ENCODE measurements at regions not wholly inside any gene's neighbourhood (a gene's known extent, or its start where the extent isn't known, plus 50 kb on each side); places are given as distances from the start of the nearest gene placed in this dataset.
A peak's percentile ranks its signal among the peaks of the same experiment; 100 is the strongest.
"Not testable (repeated sequence)": the region's sequence is repeated elsewhere in the genome, so short reads cannot be mapped to it uniquely, and the experiment has no call there.

GRCh38 chr15:87653646-87654045 is 602.9 kb downstream of the NTRK3 start:
- H3K4me1 ChIP-seq (ENCODE audit: insufficient read depth, low read length), result no peaks in the 10 kb centered on the region
- no peaks in the 10 kb centered on the region for H3K79me2 ChIP-seq (ENCODE audit: insufficient read depth, low read length)
- DNase-seq (ENCODE audit: insufficient read length, low spot score, missing footprints), result no peak
- no peak overlapping the region for H2AFZ ChIP-seq (ENCODE audit: low read length)
- no peaks in the 10 kb centered on the region for H3K27me3 ChIP-seq (ENCODE audit: insufficient read depth, low read length)
- H3K4me2 ChIP-seq (ENCODE audit: insufficient read depth, low read length), result no peak overlapping the region
- no peaks in the 10 kb centered on the region for H3K36me3 ChIP-seq (ENCODE audit: insufficient read depth, low read length)
- no peak overlapping the region for H3K4me3 ChIP-seq (ENCODE audit: insufficient read depth, low read length)
- H3K27ac ChIP-seq (ENCODE audit: low read depth, low read length), result no peak overlapping the region
- H3K9me3 ChIP-seq (ENCODE audit: low read depth, low read length), result no peaks in the 10 kb centered on the region
- TF ChIP-seq CTCF (IDR thresholded peaks at IDR 0.05; ENCODE audit: extremely low read depth, low read depth, low read length), result no peak
- no peaks in the 10 kb centered on the region for H4K20me1 ChIP-seq (ENCODE audit: insufficient read depth, low read length)

- Histone ChIP-seq H2AFZ (ENCODE audit: low read length) (no peak overlapping the region), H3K4me1 (ENCODE audit: insufficient read depth, low read length) (no peaks in the 10 kb centered on the region), H3K27ac (ENCODE audit: low read depth, low read length) (peak overlapping the region; percentile 50), H3K36me3 (ENCODE audit: insufficient read depth, low read length) (no peaks in the 10 kb centered on the region), H3K4me3 (ENCODE audit: insufficient read depth, low read length) (no peak overlapping the region), H3K79me2 (ENCODE audit: insufficient read depth, low read length) (no peaks in the 10 kb centered on the region), H3K4me2 (ENCODE audit: insufficient read depth, low read length) (no peak overlapping the region), H4K20me1 (ENCODE audit: insufficient read depth, low read length) (no peaks in the 10 kb centered on the region), H3K9me3 (ENCODE audit: low read depth, low read length) (no peaks in the 10 kb centered on the region), H3K27me3 (ENCODE audit: insufficient read depth, low read length) (no peaks in the 10 kb centered on the region)
- TF ChIP-seq CTCF (IDR thresholded peaks at IDR 0.05; ENCODE audit: extremely low read depth, low read depth, low read length), result no peak
- no peak for DNase-seq (ENCODE audit: insufficient read length, low spot score, missing footprints)
Measured at GRCh38 chr15:87649175-87649574, 607.4 kb downstream of the NTRK3 start.

GRCh38 chr15:87648278-87648677 is 608.3 kb downstream of the NTRK3 start:
- Histone ChIP-seq H2AFZ (ENCODE audit: low read length) (no peak overlapping the region), H4K20me1 (ENCODE audit: insufficient read depth, low read length) (no peaks in the 10 kb centered on the region), H3K4me3 (ENCODE audit: insufficient read depth, low read length) (no peak overlapping the region), H3K36me3 (ENCODE audit: insufficient read depth, low read length) (no peaks in the 10 kb centered on the region), H3K4me2 (ENCODE audit: insufficient read depth, low read length) (no peak overlapping the region), H3K79me2 (ENCODE audit: insufficient read depth, low read length) (no peaks in the 10 kb centered on the region), H3K27me3 (ENCODE audit: insufficient read depth, low read length) (no peaks in the 10 kb centered on the region), H3K4me1 (ENCODE audit: insufficient read depth, low read length) (no peaks in the 10 kb centered on the region), H3K9me3 (ENCODE audit: low read depth, low read length) (no peaks in the 10 kb centered on the region), H3K27ac (ENCODE audit: low read depth, low read length) (no peak overlapping the region)
- no peak for TF ChIP-seq CTCF (IDR thresholded peaks at IDR 0.05; ENCODE audit: extremely low read depth, low read depth, low read length)
- no peak for DNase-seq (ENCODE audit: insufficient read length, low spot score, missing footprints)

- no peaks in the 10 kb centered on the region for H3K9me3 ChIP-seq (ENCODE audit: low read depth, low read length)
- no peak overlapping the region for H3K4me3 ChIP-seq (ENCODE audit: insufficient read depth, low read length)
- no peak for TF ChIP-seq CTCF (IDR thresholded peaks at IDR 0.05; ENCODE audit: extremely low read depth, low read depth, low read length)
- no peak for DNase-seq (ENCODE audit: insufficient read length, low spot score, missing footprints)
- no peaks in the 10 kb centered on the region for H3K4me1 ChIP-seq (ENCODE audit: insufficient read depth, low read length)
- H3K36me3 ChIP-seq (ENCODE audit: insufficient read depth, low read length), result no peaks in the 10 kb centered on the region
- no peaks in the 10 kb centered on the region for H4K20me1 ChIP-seq (ENCODE audit: insufficient read depth, low read length)
- no peak overlapping the region for H3K4me2 ChIP-seq (ENCODE audit: insufficient read depth, low read length)
- no peaks in the 10 kb centered on the region for H3K79me2 ChIP-seq (ENCODE audit: insufficient read depth, low read length)
- no peak overlapping the region for H2AFZ ChIP-seq (ENCODE audit: low read length)
- H3K27ac ChIP-seq (ENCODE audit: low read depth, low read length), result no peak overlapping the region
- H3K27me3 ChIP-seq (ENCODE audit: insufficient read depth, low read length), result no peaks in the 10 kb centered on the region
Measured at GRCh38 chr15:87645723-87646122, 610.8 kb downstream of the NTRK3 start.

GRCh38 chr15:87642997-87643396 is 613.5 kb downstream of the NTRK3 start:
- not testable (repeated sequence) for H3K4me1 ChIP-seq (ENCODE audit: insufficient read depth, low read length); H3K4me3 ChIP-seq (ENCODE audit: insufficient read depth, low read length)

More at GRCh38 chr15:87642997-87643396, 613.5 kb downstream of the NTRK3 start:
- not testable (repeated sequence) for H3K27ac ChIP-seq (ENCODE audit: low read depth, low read length); H3K79me2 ChIP-seq (ENCODE audit: insufficient read depth, low read length); DNase-seq (ENCODE audit: insufficient read length, low spot score, missing footprints); H3K36me3 ChIP-seq (ENCODE audit: insufficient read depth, low read length); H4K20me1 ChIP-seq (ENCODE audit: insufficient read depth, low read length); H2AFZ ChIP-seq (ENCODE audit: low read length); H3K9me3 ChIP-seq (ENCODE audit: low read depth, low read length); H3K4me2 ChIP-seq (ENCODE audit: insufficient read depth, low read length); H3K27me3 ChIP-seq (ENCODE audit: insufficient read depth, low read length)

Data from osteoblast (primary cell).